ENCODE measurements at regions not wholly inside any gene's neighbourhood (a gene's known extent, or its start where the extent isn't known, plus 50 kb on each side); places are given as distances from the start of the nearest gene placed in this dataset.

GRCh38 chrX:124555036-124555595 is 208.8 kb downstream of the SH2D1A start:
- TF ChIP-seq EZH2 (IDR thresholded peaks at IDR 0.05; ENCODE audit: borderline replicate concordance, low read length) (no peak), CTCF (IDR thresholded peaks at IDR 0.05; ENCODE audit: low read length) (no peak)
